Kidney (tissue), 13 donors: ENCODE measurements at regions not wholly inside any gene's neighbourhood (a gene's known extent, or its start where the extent isn't known, plus 50 kb on each side); places are given as distances from the start of the nearest gene placed in this dataset.
A peak's percentile ranks its signal among the peaks of the same experiment; 100 is the strongest.

ENCODE experiments used
- DNase-seq, 5 donors: peaks; one replicate each; pipeline ENCODE4 v3.0.0-alpha.2; 2013 to 2020
- FAIRE-seq: peaks from 2 replicates; lab custom pipeline; 2012; peaks lifted over from hg19 to GRCh38; lab: Jason Lieb, UNC
- H3K27ac ChIP-seq, 2 donors: one replicate each; pipeline ENCODE4 v1.7.0; 2013; ENCODE audit warnings: low read depth in 2 of 2, low read length in 2 of 2, inconsistent platforms in 1 of 2
- H3K27me3 ChIP-seq: one replicate; pipeline ENCODE4 v1.7.1; 2013; ENCODE audit warnings: low read length, inconsistent platforms; ENCODE audit not compliant: control insufficient read depth, insufficient read depth
- H3K36me3 ChIP-seq, 3 donors: one replicate each; pipeline versions ENCODE4 v1.7.0 to v1.7.1; 2013; ENCODE audit warnings: low read length in 3 of 3, control low read depth in 1 of 3, inconsistent platforms in 1 of 3; ENCODE audit not compliant: insufficient read depth in 3 of 3, control insufficient read depth in 2 of 3
- H3K4me1 ChIP-seq, 3 donors: one replicate each; pipeline versions ENCODE4 v1.7.0 to v1.7.1; 2013; ENCODE audit warnings: low read length in 3 of 3, inconsistent platforms in 1 of 3, low read depth in 1 of 3; ENCODE audit not compliant: control insufficient read depth in 2 of 3, insufficient read depth in 2 of 3
- H3K4me3 ChIP-seq, 3 donors: one replicate each; pipeline versions ENCODE4 v1.7.0 to v1.8.1; 2013; ENCODE audit warnings: low read length in 3 of 3, control low read depth in 1 of 3, inconsistent platforms in 1 of 3
- H3K9ac ChIP-seq, 3 donors: one replicate each; pipeline versions ENCODE4 v1.7.0 to v1.7.1; 2013; ENCODE audit warnings: low read length in 3 of 3, control low read depth in 1 of 3, inconsistent platforms in 1 of 3
- H3K9me3 ChIP-seq, 3 donors: one replicate each; pipeline versions ENCODE4 v1.7.0 to v1.7.1; 2013; ENCODE audit warnings: low read length in 3 of 3, control low read depth in 1 of 3, inconsistent platforms in 1 of 3; ENCODE audit not compliant: control insufficient read depth in 2 of 3, insufficient read depth in 1 of 3
- CTCF ChIP-seq: IDR thresholded peaks from 3 replicates; pipeline ENCODE4 v1.5.1; 2012; ENCODE audit warnings: mild to moderate bottlenecking, moderate library complexity, borderline replicate concordance; ENCODE audit not compliant: insufficient read depth; ENCODE audit errors: extremely low read depth
- intact Hi-C: fragments of 100-400 bp; cut with DNase I; formaldehyde crosslinking; loops from one replicate; pipeline ENCODE4 v1.11.1; 2022
- donor health status: control.
- donor health status: control.
- donor health status: control.
- donor health status: control.
- donor health status: control.
- donor health status: DM: yes; HTN: yes; CAD: no.
- donor health status: Normal renal cell carcinoma (clear cell type).

- H3K9me3 ChIP-seq, result no peaks in the 10 kb centered on the region
- FAIRE-seq (no peak), DNase-seq (peak in 3 of 5 donors; percentile 38 to 77 (median 47))
- H3K4me3 ChIP-seq, result no peak overlapping the region
- H3K9ac ChIP-seq, result no peak overlapping the region
- H3K4me1 ChIP-seq, result no peaks in the 10 kb centered on the region
- intact Hi-C loops, result no loop called here
- no peak overlapping the region for H3K27ac ChIP-seq
- H3K27me3 ChIP-seq, result no peaks in the 10 kb centered on the region
- H3K36me3 ChIP-seq, result no peaks in the 10 kb centered on the region
- no peak for TF ChIP-seq CTCF
These were observed 84.2 kb downstream of the ZNF280B start for GRCh38 chr22:22424210-22424800.

DNA sequence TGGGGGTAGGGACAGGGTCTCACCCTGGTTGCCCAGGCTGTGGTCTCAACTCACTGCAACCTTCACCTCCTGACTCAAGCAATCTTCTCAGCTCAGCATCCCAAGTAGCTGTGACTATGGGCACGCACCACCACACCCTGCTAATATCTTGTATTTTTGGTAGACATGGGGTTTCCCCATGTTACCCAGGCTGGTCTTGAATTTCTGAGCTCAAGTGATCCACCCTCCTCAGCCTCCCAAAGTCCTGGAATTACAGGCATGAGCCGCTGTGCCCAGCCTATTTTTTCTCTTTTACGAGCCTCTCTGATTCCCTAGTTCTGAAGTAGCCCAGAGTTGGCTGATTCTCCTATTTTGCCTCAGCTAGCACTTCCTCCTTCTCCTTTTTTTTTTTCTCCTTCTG lies 83.6 kb downstream of the ZNF280B start:
- no peaks in the 10 kb centered on the region for H3K4me1 ChIP-seq
- no peak for FAIRE-seq
- H3K4me3 ChIP-seq, result no peak overlapping the region
- H3K9ac ChIP-seq, result no peak overlapping the region
- H3K36me3 ChIP-seq, result no peaks in the 10 kb centered on the region
- H3K9me3 ChIP-seq, result no peaks in the 10 kb centered on the region
- TF ChIP-seq CTCF, result no peak
- no peak for DNase-seq
- H3K27me3 ChIP-seq, result no peaks in the 10 kb centered on the region
- intact Hi-C loops, result no loop called here
- no peak overlapping the region for H3K27ac ChIP-seq

DNA sequence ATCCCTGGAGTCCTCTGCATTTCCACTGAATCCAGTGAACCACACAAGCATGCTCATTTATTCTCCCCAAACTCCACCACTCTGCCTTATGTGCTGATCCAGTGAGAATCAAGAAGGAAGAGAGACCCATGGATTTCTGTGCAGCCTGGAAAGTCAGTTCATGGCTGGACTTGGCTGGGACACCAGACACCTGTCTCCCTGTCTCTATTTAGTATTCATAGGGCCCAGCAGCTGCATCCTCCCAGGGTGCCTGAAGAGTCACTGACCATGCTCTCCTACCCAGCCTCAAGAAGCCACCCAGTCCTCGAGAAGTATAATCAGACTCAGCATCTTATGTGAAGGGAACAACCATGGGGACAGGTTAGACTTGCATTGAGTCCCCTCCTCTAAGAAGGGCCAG lies 83.2 kb downstream of the ZNF280B start:
- Histone ChIP-seq H3K4me3 (no peak overlapping the region), H3K4me1 (no peaks in the 10 kb centered on the region), H3K9me3 (no peaks in the 10 kb centered on the region), H3K9ac (no peak overlapping the region), H3K27ac (no peak overlapping the region), H3K36me3 (no peaks in the 10 kb centered on the region), H3K27me3 (no peaks in the 10 kb centered on the region)
- DNase-seq (no peak), FAIRE-seq (no peak)
- intact Hi-C loops, result no loop called here
- TF ChIP-seq CTCF, result no peak
